HG03469 (cell line): ENCODE measurements at regions not wholly inside any gene's neighbourhood (a gene's known extent, or its start where the extent isn't known, plus 50 kb on each side); places are given as distances from the start of the nearest gene placed in this dataset.
"Not testable (repeated sequence)": the region's sequence is repeated elsewhere in the genome, so short reads cannot be mapped to it uniquely, and the experiment has no call there.

Experiments used
- ATAC-seq: cut with Tn5 transposase; IDR thresholded peaks from one replicate; pipeline ENCODE4 v1.9.1; 2021; ENCODE audit warnings: mild to moderate bottlenecking, moderate library complexity, moderate number of reproducible peaks; ENCODE audit not compliant: unreplicated experiment

DNA sequence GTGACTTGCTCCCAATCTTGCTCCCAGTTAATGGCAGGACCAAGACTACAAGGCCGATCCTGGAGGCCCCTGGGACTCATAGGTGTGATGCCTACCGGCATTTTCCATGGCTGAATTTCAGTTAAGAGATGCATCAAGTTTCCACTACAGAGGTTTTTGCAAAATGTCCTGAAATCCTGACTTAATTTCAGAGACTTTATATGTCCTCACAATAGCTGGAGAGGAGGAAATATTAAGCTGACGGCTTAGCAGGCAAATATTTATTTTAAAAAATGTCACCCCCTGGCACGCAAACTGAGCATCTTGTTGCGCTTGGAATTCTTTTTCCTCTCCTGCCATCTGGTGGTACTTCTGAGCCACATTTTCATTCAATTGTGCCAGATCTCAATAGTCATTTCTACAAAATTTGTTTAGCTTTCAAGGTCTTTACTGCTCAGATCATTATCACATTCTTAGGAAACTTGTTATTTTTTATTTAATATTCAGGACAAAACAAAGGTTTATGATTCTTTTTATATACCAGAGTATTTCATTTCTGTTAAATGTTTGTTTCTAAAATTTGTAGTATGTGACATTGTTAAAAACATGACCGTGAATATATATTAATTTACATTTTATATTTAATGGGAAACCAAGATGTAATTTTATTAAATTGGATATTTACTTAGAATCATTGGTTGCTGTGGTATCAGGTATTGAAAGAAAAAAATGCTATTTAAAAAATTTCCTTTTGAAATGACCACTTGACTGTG lies 189.2 kb upstream of the THRB start:
- no peak for ATAC-seq

DNA sequence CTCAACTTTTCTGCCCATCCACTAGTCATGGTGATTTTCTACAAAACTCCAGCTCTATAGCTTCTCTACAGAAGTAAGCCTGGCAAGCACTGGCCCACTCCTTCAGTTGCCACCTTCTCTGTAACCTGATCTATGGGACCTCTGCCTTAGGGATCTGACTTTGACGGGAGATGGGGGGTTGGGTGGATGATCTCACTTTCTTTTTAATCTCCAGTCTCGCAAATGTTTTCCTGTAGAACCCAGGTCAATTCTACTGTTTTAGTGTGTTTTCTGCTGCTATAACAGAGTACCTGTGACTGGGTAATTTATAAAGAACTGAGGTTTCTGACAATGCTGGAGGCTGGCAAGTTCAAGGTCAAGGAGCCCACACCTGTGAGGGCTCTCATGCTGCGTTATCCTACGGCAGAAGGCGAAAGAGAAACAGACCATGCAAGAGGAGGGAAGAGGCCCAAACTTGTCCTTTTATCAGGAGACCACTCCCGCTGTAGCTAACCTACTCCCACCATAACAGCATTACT lies 189.9 kb upstream of the THRB start:
- no peak for ATAC-seq

DNA sequence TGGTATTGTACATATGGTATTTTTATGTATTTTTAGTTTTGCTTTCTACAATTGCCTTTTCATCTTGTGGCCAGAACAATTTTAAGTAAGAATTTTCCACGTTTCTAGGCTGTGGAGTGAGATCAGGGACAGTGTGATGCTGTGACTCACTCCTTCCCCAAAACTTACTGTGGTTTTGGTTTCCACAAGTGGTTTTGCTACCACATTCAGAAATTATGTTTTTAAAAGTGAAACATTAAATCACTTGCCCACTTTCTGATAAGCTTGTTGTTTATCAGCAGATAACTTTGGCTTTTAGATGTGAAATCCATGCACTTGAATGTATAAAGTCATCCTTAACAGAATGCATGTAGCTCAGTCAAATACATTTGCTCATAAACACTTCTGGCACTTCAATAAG lies 192.2 kb upstream of the THRB start:
- no peak for ATAC-seq

DNA sequence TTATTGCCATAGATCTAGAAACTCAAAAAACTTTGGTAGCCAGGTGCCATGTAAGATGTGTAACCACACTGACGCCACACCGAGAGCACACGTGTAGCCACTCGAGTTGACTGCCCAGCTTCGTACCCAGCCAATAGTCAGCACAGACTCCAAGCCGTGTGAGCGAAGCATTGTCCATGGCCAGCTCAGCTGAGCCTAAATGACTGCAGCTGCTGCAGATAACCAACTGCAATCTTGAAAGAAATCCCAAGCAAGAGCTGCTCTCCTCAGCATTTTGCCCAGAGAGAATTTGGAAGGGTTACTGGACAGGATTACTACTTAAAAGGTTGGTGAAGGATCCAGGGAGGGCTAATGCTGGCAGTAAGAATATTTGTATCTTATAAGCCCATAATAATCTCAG lies 193.0 kb upstream of the THRB start:
- no peak for ATAC-seq

DNA sequence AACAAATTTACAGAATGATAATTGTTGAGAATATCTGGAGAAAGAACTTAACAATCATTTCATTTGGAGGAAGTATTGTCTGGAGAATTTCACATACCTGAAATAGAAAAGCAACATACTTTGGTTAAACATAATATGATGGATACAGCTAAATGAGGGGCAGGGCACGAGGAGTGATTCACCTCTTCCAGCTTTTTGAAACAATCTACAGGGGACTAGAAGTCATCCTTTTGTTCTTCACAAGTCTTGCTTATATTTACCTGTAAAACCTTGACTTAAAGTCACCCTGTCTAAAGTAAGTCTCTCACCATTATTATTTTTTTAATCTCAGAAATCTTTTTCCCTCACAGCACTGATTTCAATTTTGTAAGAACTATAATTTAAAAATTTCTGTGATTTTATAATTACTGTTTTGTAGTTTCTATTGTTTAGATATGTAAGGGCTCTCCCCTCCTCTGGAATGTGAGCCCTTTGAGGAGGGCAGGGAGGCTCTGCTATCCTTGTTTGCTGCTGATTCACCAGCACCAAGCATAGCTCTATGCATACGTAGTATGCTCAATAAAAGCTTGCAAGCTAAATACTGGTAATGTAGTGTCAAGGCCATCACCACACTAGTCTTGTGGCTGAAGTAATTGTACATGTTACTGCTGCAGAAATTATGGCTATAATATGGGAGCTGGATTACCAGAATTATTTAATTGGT lies 193.9 kb upstream of the THRB start:
- no peak for ATAC-seq

DNA sequence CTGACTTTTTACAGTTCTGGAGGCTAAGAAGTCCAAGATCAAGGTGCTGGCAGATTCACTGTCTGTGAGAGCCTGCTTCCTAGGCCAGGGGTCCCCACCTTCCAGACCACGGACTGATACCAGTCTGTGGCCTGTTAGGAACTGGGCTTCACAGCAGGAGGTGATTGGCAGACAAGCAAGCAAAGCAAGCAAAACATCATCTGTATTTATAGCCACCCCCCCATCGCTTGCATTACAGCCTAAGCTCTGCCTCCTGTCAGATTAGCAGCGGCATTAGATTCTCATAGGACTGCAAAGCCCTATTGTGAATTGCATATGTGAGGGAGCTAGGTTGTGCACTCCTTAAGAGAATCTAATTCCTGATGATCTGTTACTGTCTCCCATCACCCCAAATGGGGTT lies 194.7 kb upstream of the THRB start:
- ATAC-seq, result no peak

DNA sequence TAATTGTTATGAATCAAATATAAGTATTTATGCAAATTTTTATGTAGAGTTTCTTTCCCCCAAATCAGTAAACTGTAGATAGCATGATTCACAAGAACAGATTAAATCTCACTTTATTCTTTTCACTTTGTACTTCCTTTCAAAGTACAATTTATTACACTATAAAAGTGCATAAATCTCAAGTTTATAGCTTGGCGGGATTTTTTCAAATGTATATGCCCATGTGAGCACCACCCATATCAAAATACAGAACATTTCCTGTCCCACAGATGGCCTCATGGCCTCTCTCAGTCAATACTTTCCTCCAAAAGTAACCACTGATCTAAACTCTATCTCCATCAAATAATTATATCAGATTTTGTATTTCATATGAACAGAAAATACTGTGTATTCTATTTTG lies 196.1 kb upstream of the THRB start:
- ATAC-seq, result no peak

DNA sequence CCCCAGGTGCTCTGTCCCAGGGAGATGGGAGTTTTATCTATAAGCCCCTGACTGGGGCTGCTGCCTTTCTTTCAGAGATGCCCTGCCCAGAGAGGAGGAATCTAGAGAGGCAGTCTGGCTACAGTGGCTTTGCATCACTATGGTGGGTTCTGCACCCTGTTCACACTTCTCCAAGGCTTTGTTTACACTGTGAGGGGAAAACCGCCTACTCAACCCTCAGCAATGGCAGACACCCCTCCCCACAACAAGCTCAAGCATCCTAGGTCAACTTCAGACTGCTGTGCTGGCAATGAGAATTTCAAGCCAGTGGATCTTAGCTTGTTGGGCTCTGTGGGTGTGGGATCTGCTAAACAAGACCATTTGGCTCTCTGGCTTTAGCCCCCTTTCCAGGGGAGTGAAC lies 204.4 kb upstream of the THRB start:
- ATAC-seq, result not testable (repeated sequence)

DNA sequence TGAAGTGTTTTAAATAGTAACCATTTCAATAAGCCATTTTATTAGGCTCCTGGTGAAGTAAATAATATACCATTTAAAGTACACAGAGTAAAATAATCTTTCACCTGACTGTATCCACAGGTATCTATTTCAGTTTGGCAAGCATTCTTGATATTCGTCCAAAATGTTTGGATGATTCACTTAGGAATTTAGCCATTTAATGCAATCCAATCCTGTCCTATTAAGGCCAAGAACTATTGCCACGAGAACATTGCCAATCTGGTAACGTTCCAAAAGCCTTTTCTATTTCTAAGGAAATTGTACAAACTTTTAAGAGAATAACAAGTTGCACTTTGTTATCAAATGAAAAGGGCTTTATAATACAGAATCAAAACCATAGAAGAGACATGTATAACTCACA lies 209.8 kb upstream of the THRB start:
- no peak for ATAC-seq

DNA sequence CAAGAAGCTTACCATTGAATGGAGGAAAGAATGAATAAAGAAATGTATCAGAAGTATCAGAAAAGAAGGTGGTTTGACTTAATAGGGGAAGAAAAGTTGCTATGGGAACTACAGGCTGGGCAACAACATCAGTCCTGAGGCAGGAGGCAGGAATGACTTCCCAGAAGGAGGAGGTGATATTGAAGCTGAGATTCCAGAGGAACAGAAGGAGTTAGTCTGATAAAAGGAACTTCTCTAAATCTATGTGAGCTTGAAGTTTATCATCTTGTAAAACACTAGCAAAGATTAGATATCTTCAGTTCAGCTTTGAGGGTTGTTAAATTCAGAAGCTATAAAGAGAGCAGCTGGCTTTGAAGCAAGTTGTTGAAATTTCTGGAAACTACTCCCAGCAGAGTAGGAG lies 213.3 kb upstream of the THRB start:
- ATAC-seq, result no peak

DNA sequence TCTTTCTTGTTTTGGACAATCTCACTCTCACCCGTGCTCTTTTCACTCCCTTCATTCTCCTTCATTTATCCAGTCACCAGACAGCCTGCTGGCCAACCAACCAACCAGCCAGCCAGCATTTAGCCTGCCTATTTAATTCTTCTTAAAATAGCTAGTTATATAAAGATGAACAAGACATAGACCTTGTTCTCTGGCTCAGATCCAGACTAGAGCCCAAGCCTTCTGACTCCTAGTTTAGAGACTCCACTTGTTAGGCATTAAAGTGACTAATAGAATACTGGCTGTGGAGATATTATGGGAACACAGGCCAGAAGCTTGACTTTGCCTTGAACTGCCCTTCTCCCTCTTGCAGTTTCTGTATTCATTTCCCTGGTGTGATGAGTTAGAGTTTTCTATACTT lies 215.3 kb upstream of the THRB start:
- ATAC-seq, result no peak

DNA sequence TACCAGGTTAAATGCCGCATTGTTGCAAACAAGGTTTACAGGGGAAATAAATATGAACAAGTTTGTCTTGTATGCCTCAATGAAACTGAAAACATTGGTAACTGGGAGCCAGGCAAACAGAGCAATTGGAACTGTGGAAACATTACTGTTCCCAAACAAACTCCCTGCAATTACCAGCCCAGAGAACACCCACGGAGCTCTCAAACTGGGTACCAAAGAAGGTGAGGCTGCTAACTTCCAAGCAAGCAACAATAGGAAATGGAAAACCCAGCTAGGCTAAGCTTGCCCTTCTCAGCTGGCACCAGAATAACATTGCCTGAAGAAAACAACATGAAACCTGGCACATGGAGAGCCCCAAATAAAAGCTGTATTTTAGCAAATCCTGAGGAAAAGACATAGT lies 218.9 kb upstream of the THRB start:
- no peak for ATAC-seq

DNA sequence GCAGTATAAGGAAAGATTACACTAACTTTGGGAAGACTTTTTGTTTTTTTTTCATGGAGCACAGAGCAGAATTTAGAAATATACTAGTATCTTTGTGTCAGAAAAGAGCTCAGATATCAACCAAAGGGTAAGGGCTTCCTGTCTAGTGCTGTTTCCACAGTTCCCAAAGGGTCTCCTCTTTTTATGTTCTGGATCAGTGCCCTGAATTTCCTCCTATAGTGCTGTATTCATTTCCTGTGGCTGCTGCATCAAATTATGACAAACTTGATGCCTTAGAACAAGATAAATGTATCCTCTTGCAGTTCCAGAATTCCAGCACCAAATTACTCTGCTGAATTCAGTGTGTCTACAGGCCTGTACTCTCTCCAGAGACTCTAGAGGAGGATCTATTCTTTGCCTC lies 219.8 kb upstream of the THRB start:
- ATAC-seq, result no peak

DNA sequence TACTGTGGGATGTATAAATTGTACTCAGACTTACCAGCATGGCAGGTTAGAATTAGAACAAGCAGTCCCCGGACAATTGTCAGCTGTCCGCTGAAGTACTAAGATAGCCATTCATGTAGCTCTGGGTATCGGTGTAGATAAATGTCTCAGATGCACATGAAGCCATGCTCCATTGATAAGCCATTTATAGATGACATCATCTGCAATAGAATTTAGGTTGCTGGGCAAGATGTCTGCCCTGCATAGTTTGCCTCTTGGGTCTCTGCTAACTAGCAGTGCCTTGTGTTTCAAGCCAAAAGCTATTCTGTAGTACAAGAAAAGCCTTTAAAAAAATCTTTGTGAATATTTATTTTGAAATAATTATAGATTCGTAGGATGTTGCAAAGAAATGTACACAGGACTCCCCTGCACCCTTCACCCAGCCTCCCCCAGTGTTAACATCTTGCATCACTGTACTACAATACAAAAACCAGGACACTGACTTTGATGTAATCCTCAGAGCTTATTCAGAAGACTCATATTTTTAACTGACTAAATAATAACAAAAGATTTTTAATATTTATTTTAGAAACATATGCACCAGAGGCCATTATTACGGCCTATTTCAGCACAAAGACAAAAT lies 220.6 kb upstream of the THRB start:
- no peak for ATAC-seq

DNA sequence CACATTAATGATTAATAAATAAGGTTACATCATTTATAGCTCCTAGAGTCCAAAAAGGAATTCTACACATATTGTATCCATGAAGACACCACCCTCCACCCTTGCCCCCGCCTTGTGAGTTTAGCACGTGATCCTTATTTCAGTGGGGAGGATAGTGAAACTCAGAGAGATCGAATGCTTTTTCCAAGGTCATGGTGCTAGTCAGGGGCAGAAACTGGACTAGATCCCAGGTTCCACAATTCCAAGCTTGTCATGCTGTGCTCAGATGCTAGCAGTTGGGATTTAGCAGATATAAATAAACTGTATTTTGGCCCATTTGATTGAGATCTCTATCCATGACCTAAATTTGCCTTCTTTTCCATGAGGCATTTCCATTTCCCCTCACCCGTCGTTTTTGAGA lies 227.4 kb upstream of the THRB start:
- no peak for ATAC-seq

DNA sequence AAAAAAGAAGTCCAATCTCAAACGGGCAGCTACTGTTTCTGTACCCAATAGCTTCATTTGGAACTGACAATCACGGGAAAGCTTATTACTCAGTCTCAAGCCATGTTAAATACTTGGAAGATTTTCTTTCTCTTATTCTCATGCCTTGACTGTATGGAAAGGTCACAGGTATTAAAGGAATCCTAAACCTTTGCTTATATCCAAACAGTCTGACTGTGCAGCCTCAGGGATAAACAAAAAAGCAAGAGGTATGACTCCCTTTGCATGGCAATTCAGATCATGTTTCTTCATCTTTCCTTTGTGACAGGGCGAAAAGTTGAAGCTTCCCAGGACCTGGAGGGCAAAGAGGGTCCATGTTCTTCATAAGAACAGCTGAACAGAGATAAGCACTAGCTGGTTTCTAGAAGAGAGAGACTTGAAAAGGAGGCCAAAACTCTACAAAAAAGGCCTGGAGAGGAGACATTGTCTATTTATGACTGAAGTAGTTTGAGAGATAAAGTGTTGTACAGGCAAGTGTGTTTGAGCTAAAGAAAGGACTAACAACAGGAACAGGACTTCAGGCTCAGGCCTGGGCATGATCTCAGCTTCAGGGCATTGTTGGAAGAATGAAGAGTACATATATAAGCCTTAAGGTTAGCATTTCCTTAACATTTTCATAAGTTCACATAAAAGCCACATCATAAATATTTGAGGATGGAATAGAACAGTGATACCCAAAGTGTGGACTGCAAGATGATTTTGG lies 231.0 kb upstream of the THRB start:
- ATAC-seq, result no peak

DNA sequence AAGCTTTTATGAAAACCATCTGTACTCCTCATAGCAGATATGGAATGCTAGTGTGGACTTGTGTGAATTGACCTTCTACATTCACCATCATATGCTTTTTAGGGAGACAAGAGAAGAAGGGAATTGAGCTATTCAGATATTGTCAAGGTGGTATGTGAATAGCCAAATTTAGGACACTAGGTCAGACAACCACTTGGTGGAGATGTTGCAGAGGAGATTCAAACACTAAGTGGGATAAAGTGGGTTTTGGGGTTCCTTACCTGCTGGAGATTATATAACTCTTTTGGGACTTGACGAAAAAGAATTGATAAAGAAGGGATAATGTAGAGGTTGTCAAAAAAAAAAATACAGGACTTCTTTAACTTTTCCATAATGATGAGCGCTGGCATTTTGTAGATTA lies 231.8 kb upstream of the THRB start:
- no peak for ATAC-seq

DNA sequence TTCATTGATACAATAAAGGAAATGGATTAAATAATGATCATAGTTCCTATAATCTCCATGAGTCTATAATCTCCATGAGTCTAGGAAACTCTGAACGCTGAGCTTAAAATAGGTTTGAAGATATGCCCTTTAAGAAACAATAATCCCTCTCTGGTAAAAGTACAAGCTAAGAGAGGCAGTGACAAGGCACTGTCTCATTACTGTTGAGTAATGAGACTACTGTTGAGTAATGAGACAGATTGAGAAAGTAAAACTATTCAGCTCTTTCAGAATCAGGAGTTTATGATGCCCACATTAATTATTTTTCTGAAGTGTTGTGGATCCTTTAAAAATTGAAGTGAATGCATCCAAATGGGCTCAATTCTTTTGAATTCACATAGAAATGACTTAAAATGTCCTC lies 235.5 kb upstream of the THRB start:
- no peak for ATAC-seq

DNA sequence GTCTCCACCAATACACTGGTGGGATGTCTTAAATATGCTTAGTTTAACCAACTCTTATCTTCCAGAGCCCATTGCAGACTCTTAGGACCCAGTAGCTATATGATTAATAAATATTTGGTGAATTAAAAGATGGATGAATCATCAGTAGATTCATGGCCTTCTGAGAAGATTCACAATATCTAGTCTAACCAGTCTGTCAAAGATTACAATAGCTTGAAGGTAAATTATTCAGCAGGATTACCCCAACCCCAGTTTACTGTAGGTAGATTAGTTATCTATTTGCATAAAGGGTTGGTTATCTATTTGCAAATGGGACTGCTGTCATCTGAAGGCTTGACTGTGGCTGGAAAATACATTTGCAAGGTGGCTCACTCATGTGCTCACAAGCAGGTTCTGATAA lies 239.4 kb upstream of the THRB start:
- ATAC-seq, result no peak

DNA sequence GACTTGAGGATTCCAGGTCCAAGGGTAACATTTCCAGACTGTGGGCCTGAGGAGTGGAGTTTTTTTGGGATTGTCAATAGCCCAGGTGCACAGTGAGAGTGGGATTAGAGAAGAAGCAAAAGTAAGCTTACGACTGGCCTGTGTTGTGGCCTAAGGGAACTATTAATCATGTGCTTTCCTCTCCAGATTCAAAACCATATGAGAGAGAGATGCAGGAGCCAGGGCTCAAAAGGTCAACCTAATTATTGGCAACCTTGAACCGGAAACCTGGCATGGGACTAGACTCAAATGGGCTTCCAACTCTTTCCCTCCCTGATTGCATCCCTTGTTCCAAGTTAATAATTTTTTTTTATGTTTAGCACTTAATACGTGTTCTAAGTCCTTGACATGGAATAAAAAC lies 242.1 kb upstream of the THRB start:
- ATAC-seq, result no peak

DNA sequence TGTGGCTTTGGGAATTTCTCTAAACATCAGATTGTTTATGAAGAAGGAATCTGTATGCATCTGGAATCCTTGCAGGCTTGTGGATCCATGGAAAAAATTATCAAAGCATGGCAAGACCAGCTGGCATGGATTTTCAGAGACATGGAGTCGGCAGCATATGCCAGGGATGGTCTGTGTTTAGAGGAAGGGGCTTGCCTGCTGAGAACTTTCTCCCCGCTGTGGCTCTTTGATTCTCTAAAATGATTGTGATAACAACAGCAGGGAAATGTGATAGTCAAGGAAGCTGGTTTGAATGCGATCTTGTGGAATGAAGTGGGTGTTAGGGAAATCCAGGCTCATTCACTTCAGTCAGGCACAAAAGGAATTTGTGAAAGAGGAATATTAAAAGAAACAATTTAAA lies 245.7 kb upstream of the THRB start:
- ATAC-seq, result no peak
